GM23248 (cell line): ENCODE measurements at regions not wholly inside any gene's neighbourhood (a gene's known extent, or its start where the extent isn't known, plus 50 kb on each side); places are given as distances from the start of the nearest gene placed in this dataset.

ENCODE experiments used
- DNase-seq: peaks from one replicate; pipeline ENCODE4 v3.0.0-alpha.2; 2015
- H2AFZ ChIP-seq: fragments of 200-600 bp; sonication (generic); 2 replicates; pipeline ENCODE4 v1.6.1; 2016; ENCODE audit warnings: antibody characterized with exemption
- H3F3A ChIP-seq: fragments of 200-600 bp; sonication (generic); 2 replicates; pipeline ENCODE4 v1.6.1; 2016; ENCODE audit warnings: mild to moderate bottlenecking, antibody characterized with exemption, mixed run types; ENCODE audit not compliant: insufficient read depth
- H3K27ac ChIP-seq: fragments of 200-600 bp; sonication (generic); 2 replicates; pipeline ENCODE4 v1.5.1; 2016; ENCODE audit warnings: mild to moderate bottlenecking
- H3K27me3 ChIP-seq: fragments of 200-600 bp; sonication (generic); replicated peaks from 2 replicates; pipeline ENCODE4 v1.6.1; 2016; ENCODE audit warnings: mild to moderate bottlenecking; ENCODE audit not compliant: insufficient read depth
- H3K36me3 ChIP-seq: fragments of 200-600 bp; sonication (generic); 2 replicates; pipeline ENCODE4 v1.6.1; 2016; ENCODE audit warnings: low read depth, mild to moderate bottlenecking
- H3K4me1 ChIP-seq: fragments of 200-600 bp; sonication (generic); 2 replicates; pipeline ENCODE4 v1.6.1; 2016; ENCODE audit warnings: mild to moderate bottlenecking; ENCODE audit not compliant: insufficient read depth
- H3K4me2 ChIP-seq: fragments of 200-600 bp; sonication (generic); one replicate; pipeline ENCODE4 v1.6.1; 2016; ENCODE audit warnings: mild to moderate bottlenecking; ENCODE audit not compliant: unreplicated experiment
- H3K4me3 ChIP-seq: fragments of 200-600 bp; sonication (generic); 2 replicates; pipeline ENCODE4 v1.5.1; 2016; ENCODE audit warnings: mild to moderate bottlenecking
- H3K79me2 ChIP-seq: fragments of 200-600 bp; sonication (generic); 2 replicates; pipeline ENCODE4 v1.6.1; 2016; ENCODE audit warnings: mild to moderate bottlenecking; ENCODE audit not compliant: insufficient read depth
- H3K9ac ChIP-seq: fragments of 200-600 bp; sonication (generic); 2 replicates; pipeline ENCODE4 v1.6.1; 2016; ENCODE audit warnings: mild to moderate bottlenecking
- H3K9me2 ChIP-seq: fragments of 200-600 bp; sonication (generic); 2 replicates; pipeline ENCODE4 v1.6.1; 2016; ENCODE audit warnings: mixed run types, mild to moderate bottlenecking, moderate library complexity; ENCODE audit not compliant: insufficient read depth
- H3K9me3 ChIP-seq: fragments of 200-600 bp; sonication (generic); one replicate; pipeline ENCODE4 v1.6.1; 2017; ENCODE audit warnings: low read depth
- H4K20me1 ChIP-seq: fragments of 200-600 bp; sonication (generic); 2 replicates; pipeline ENCODE4 v1.6.0; 2016; ENCODE audit not compliant: insufficient read depth
- EZH2 ChIP-seq: fragments of 200-600 bp; sonication (generic); IDR thresholded peaks from 2 replicates; pipeline ENCODE4 v1.6.1; 2018; ENCODE audit warnings: antibody characterized with exemption, mild to moderate bottlenecking; ENCODE audit not compliant: insufficient read depth, poor library complexity, severe bottlenecking
- EZH2phosphoT487 ChIP-seq: fragments of 200-600 bp; sonication (generic); IDR thresholded peaks from 2 replicates; pipeline ENCODE4 v1.6.1; 2018; ENCODE audit warnings: antibody characterized with exemption, moderate library complexity, mild to moderate bottlenecking, low read depth; ENCODE audit not compliant: insufficient read depth
- WGBS, 2 experiments: methylation state at CpG; one replicate each; pipeline ENCODE4 v1.1.6; 2015 to 2017; ENCODE audit warnings: low lambda C conversion rate in 2 of 2, low coverage in 1 of 2; ENCODE audit errors: missing lambda C conversion rate in 2 of 2; 5-methylcytosine and 5-hydroxymethylcytosine counted together
- in situ Hi-C: fragments of 300-500 bp; cut with MboI; formaldehyde crosslinking; loops from 2 replicates; pipeline ENCODE4 v1.15.0; 2020

DNA sequence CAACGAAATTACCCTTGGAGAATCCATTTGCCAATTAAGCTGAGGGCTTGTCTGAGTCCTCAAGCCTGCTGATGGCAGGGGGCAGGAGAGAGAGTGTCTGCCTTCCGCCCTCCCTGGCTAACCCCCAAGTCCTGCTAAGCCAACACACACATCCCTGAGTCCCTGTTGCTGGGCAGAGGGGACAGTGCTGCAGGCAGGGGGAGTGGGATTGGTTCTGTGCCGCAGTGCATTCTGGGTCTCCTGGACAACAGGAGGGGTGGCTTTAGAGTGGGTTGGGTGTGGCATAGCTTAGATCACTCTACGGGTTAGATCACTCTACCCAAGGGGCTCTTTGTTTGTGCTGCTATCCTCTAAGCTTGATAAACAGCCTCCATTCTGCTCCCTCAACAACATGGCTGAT, 427.7 kb downstream of the CDK5RAP2 start:
- Histone ChIP-seq H2AFZ (no peak overlapping the region), H3K9me3 (no peaks in the 10 kb centered on the region), H3K4me3 (no peak overlapping the region), H3K4me2 (no peak overlapping the region), H3K27ac (no peak overlapping the region), H3K27me3 (no peaks in the 10 kb centered on the region), H3K79me2 (no peaks in the 10 kb centered on the region), H4K20me1 (no peaks in the 10 kb centered on the region), H3F3A (no peaks in the 10 kb centered on the region), H3K4me1 (no peaks in the 10 kb centered on the region), H3K9ac (no peak overlapping the region), H3K36me3 (no peaks in the 10 kb centered on the region), H3K9me2 (no peaks in the 10 kb centered on the region)
- DNase-seq = no peak
- TF ChIP-seq EZH2phosphoT487 (no peak), EZH2 (no peak)
- in situ Hi-C loops = no loop called here
- 16 to 23% methylated on average over 4 of the region's 4 CpGs for WGBS, 2 experiments

DNA sequence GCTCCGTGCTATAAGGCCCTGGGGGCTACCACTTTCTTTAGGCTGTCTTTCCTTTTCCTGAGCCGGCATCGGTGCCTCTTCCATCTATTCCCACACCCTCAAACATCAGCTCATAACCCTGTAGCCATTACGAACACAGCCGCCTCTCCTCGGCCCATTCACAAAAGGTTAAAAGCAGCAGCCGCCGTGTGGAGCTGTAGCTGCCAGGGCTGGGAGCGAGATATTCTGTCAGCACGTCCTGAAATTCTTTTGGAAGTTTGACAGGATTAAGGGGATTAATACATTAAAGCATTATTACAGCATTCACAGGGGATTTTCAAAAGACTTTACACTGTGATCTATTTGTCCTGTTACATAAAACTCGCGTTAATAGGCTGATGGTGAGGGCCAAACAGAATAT, 428.2 kb downstream of the CDK5RAP2 start:
- TF ChIP-seq EZH2 (no peak), EZH2phosphoT487 (no peak)
- Histone ChIP-seq H3K27me3 (no peaks in the 10 kb centered on the region), H2AFZ (no peak overlapping the region), H3K79me2 (no peaks in the 10 kb centered on the region), H3K9me3 (no peaks in the 10 kb centered on the region), H3K4me1 (no peaks in the 10 kb centered on the region), H3K27ac (no peak overlapping the region), H3K4me2 (no peak overlapping the region), H3K4me3 (no peak overlapping the region), H4K20me1 (no peaks in the 10 kb centered on the region), H3F3A (no peaks in the 10 kb centered on the region), H3K9ac (no peak overlapping the region), H3K36me3 (no peaks in the 10 kb centered on the region), H3K9me2 (no peaks in the 10 kb centered on the region)
- in situ Hi-C loops = no loop called here
- no peak for DNase-seq
- 10 to 15% methylated on average over 12 of the region's 12 CpGs for WGBS, 2 experiments

- in situ Hi-C loops = no loop called here
- no peak for TF ChIP-seq EZH2phosphoT487
- TF ChIP-seq EZH2 = no peak
- no peaks in the 10 kb centered on the region for H3K4me1 ChIP-seq
- no peaks in the 10 kb centered on the region for H3F3A ChIP-seq
- no peaks in the 10 kb centered on the region for H4K20me1 ChIP-seq
- no peaks in the 10 kb centered on the region for H3K79me2 ChIP-seq
- H3K9me3 ChIP-seq = no peaks in the 10 kb centered on the region
- DNase-seq = no peak
- H3K27ac ChIP-seq = no peak overlapping the region
- no peak overlapping the region for H2AFZ ChIP-seq
- no peaks in the 10 kb centered on the region for H3K27me3 ChIP-seq
- no peaks in the 10 kb centered on the region for H3K9me2 ChIP-seq
- no peak overlapping the region for H3K4me2 ChIP-seq
- H3K9ac ChIP-seq = no peak overlapping the region
- no peak overlapping the region for H3K4me3 ChIP-seq
- no peaks in the 10 kb centered on the region for H3K36me3 ChIP-seq
- 53 to 59% methylated on average over 3 of the region's 3 CpGs for WGBS, 2 experiments
These were observed 428.8 kb downstream of the CDK5RAP2 start for GRCh38 chr9:120151149-120151548.

DNA sequence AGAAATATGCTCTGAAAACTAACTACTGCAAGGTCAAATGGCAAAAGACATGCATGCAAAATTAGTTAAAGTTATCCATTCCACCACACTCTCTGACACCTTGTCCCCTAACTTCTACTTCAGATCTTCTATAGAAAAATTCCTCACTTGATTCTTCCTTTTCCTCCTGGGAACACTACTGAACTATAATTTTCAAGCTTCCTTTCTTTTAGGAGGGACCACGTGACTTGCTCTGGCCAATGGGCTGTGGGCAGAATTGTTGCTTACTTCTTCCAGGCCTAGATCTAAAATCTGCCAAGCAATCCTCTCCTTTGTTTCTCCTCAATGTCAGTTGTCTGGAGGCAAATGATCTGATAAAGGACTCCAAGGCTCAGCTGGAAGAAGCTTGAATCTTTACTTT, 441.0 kb downstream of the CDK5RAP2 start:
- Histone ChIP-seq H3K36me3 (no peaks in the 10 kb centered on the region), H3K27ac (no peak overlapping the region), H3K4me3 (no peak overlapping the region), H3K9ac (no peak overlapping the region), H2AFZ (no peak overlapping the region), H3K9me3 (no peaks in the 10 kb centered on the region), H3F3A (no peaks in the 10 kb centered on the region), H4K20me1 (no peaks in the 10 kb centered on the region), H3K9me2 (no peaks in the 10 kb centered on the region), H3K79me2 (no peaks in the 10 kb centered on the region), H3K27me3 (no peaks in the 10 kb centered on the region), H3K4me2 (no peak overlapping the region), H3K4me1 (no peaks in the 10 kb centered on the region)
- in situ Hi-C loops = no loop called here
- TF ChIP-seq EZH2 (no peak), EZH2phosphoT487 (no peak)
- 35 to 54% methylated on average over 1 of the region's 1 CpG for WGBS, 2 experiments
- DNase-seq = no peak

GRCh38 chr9:120137186-120137840, 442.7 kb downstream of the CDK5RAP2 start:
- in situ Hi-C loops = no loop called here
- WGBS, 2 experiments = 21% methylated on average over 5 of the region's 5 CpGs
- DNase-seq = peak; percentile 2

More at GRCh38 chr9:120137186-120137840, 442.7 kb downstream of the CDK5RAP2 start:
- H3K79me2 ChIP-seq = no peaks in the 10 kb centered on the region
- H3K36me3 ChIP-seq = no peaks in the 10 kb centered on the region
- no peak overlapping the region for H3K9ac ChIP-seq
- no peaks in the 10 kb centered on the region for H3K9me3 ChIP-seq
- H2AFZ ChIP-seq = no peak overlapping the region
- H3F3A ChIP-seq = no peaks in the 10 kb centered on the region
- H3K4me2 ChIP-seq = no peak overlapping the region
- no peak for TF ChIP-seq EZH2
- TF ChIP-seq EZH2phosphoT487 = no peak
- H3K4me1 ChIP-seq = no peaks in the 10 kb centered on the region
- H3K4me3 ChIP-seq = no peak overlapping the region
- H3K9me2 ChIP-seq = no peaks in the 10 kb centered on the region
- no peaks in the 10 kb centered on the region for H4K20me1 ChIP-seq
- H3K27me3 ChIP-seq = no peaks in the 10 kb centered on the region
- H3K27ac ChIP-seq = no peak overlapping the region
